Skeletal muscle satellite cell (primary cell): ENCODE measurements at regions not wholly inside any gene's neighbourhood (a gene's known extent, or its start where the extent isn't known, plus 50 kb on each side); places are given as distances from the start of the nearest gene placed in this dataset.
"Not testable (repeated sequence)": the region's sequence is repeated elsewhere in the genome, so short reads cannot be mapped to it uniquely, and the experiment has no call there.

Source experiments
- H3K27me3 ChIP-seq: 2 replicates; pipeline ENCODE4 v1.7.0; 2013; ENCODE audit warnings: low read length; ENCODE audit not compliant: control insufficient read depth, insufficient read depth
- H3K36me3 ChIP-seq: 2 replicates; pipeline ENCODE4 v1.7.0; 2013; ENCODE audit warnings: mild to moderate bottlenecking, control low read depth, low read length; ENCODE audit not compliant: insufficient read depth
- H3K4me1 ChIP-seq: 2 replicates; pipeline ENCODE4 v1.7.0; 2013; ENCODE audit warnings: low read length; ENCODE audit not compliant: control insufficient read depth, insufficient read depth
- H3K4me2 ChIP-seq: 2 replicates; pipeline ENCODE4 v1.7.0; 2013; ENCODE audit warnings: mild to moderate bottlenecking, low read length
- H3K4me3 ChIP-seq: 2 replicates; pipeline ENCODE4 v1.7.0; 2013; ENCODE audit warnings: low read length
- H3K9ac ChIP-seq: 2 replicates; pipeline ENCODE4 v1.7.0; 2013; ENCODE audit warnings: mild to moderate bottlenecking, low read depth, low read length, moderate library complexity
- H3K9me3 ChIP-seq: replicated peaks from 2 replicates; pipeline ENCODE4 v1.7.0; 2013; ENCODE audit warnings: mild to moderate bottlenecking, control low read depth, low read length

- no peaks in the 10 kb centered on the region for H3K4me1 ChIP-seq
- no peak overlapping the region for H3K4me2 ChIP-seq
- no peaks in the 10 kb centered on the region for H3K27me3 ChIP-seq
- H3K9ac ChIP-seq: no peak overlapping the region
- H3K9me3 ChIP-seq: no peaks in the 10 kb centered on the region
- H3K4me3 ChIP-seq: no peak overlapping the region
- no peaks in the 10 kb centered on the region for H3K36me3 ChIP-seq
Observed at GRCh38 chr15:85274315-85275050, 105.9 kb upstream of the AKAP13 start.

- Histone ChIP-seq H3K4me1 (no peaks in the 10 kb centered on the region), H3K9ac (no peak overlapping the region), H3K4me3 (no peak overlapping the region), H3K4me2 (no peak overlapping the region), H3K36me3 (no peaks in the 10 kb centered on the region), H3K27me3 (no peaks in the 10 kb centered on the region), H3K9me3 (no peaks in the 10 kb centered on the region)
Observed at GRCh38 chr15:85276508-85276907, 103.9 kb upstream of the AKAP13 start.

DNA sequence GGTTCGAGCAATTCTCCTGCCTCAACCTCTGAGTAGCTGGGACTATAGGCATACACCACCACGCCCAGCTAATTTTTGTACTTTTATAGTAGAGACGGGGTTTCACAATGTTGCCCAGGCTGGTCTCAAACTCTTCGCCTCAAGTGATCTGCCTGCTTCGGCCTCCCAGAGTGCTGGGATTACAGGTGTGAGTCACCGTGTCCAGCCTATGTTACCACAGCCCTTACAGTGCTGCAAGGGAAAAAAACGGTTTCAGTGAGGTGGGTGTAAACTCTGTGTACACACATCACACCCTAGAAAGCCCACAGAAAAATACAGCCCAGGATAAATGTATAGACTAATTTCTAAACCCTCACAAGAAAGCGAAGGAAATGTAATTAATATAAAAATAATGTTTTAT, 103.5 kb upstream of the AKAP13 start:
- Histone ChIP-seq H3K4me2 (no peak overlapping the region), H3K9ac (no peak overlapping the region), H3K36me3 (no peaks in the 10 kb centered on the region), H3K27me3 (no peaks in the 10 kb centered on the region), H3K9me3 (no peaks in the 10 kb centered on the region), H3K4me3 (no peak overlapping the region), H3K4me1 (no peaks in the 10 kb centered on the region)

DNA sequence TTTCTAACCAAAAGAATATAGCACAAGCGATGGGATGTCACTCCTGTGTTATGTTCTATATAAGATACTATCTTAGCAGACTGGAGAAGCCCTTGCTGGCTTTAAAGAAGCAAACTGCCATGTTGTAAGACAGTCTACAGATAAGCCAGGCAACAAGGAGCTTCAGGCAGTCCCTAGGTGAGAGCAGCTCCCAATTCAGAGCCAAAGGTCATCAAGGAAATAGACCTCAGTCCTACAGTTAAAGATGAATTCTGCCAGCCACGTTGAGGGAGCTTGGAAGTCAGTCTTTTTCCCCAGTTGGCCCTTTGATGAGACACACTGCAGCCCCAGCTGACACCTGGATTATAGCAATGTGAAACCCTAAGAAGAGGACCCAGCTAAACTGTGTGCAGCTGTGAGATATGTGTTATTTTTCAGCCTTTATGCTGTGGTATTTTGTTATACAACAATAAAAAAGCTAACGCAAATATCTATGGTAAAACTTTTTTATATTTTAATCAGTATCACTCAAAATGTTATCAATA, 102.5 kb upstream of the AKAP13 start:
- H3K4me1 ChIP-seq: no peaks in the 10 kb centered on the region
- H3K4me2 ChIP-seq: no peak overlapping the region
- H3K4me3 ChIP-seq: no peak overlapping the region
- H3K36me3 ChIP-seq: no peaks in the 10 kb centered on the region
- no peaks in the 10 kb centered on the region for H3K27me3 ChIP-seq
- no peak overlapping the region for H3K9ac ChIP-seq
- H3K9me3 ChIP-seq: no peaks in the 10 kb centered on the region

DNA sequence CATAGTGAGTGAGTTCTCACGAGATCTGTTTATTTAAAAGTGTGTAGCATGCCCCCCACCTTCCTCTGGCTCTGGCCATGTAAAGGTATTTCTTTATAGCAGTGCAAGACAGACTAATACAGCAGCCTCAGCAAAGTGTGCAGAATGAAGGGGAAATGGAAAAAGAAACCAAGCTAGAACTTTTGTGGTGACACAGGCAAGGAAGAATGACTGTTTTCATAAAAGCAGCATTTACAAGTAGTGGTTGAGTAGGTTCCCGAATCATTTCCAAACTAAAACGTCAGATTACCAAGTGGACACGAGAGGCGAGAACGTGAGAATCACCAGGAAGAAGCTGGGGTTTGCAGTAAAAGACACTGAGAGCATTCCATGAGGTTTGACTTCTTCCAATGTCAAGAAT, 100.2 kb upstream of the AKAP13 start:
- Histone ChIP-seq H3K36me3 (no peaks in the 10 kb centered on the region), H3K9ac (no peak overlapping the region), H3K4me3 (no peak overlapping the region), H3K4me1 (peaks cover 3% of the 10 kb centered on the region), H3K27me3 (no peaks in the 10 kb centered on the region), H3K4me2 (no peak overlapping the region), H3K9me3 (no peaks in the 10 kb centered on the region)

DNA sequence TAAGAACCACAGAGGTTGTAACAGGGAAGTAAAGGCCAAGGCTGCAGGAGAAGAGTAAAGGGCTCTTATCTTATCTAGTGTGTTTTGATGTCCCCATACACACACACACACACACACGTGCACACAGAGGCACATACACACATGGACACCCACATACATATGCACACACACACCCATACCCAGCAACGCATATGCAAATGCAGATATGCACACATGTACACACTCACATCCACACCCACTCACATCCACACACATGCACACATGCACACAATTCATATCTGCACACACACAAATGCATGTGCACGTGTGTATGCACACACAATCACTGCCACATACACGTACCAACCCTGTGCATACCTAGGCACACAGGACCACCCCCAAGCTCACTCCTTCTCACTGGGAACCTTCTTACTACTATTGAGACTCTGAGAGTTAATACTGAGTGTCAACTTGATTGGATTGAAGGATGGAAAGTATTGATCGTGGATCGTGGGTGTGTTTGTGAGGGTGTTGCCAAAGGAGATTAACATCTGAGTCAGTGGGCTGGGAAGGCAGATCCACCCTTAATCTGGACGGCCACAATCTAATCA, 99.0 kb upstream of the AKAP13 start:
- Histone ChIP-seq H3K4me1 (peaks cover 3% of the 10 kb centered on the region), H3K4me3 (no peak overlapping the region), H3K9me3 (no peaks in the 10 kb centered on the region), H3K36me3 (no peaks in the 10 kb centered on the region), H3K4me2 (no peak overlapping the region), H3K27me3 (no peaks in the 10 kb centered on the region), H3K9ac (no peak overlapping the region)

DNA sequence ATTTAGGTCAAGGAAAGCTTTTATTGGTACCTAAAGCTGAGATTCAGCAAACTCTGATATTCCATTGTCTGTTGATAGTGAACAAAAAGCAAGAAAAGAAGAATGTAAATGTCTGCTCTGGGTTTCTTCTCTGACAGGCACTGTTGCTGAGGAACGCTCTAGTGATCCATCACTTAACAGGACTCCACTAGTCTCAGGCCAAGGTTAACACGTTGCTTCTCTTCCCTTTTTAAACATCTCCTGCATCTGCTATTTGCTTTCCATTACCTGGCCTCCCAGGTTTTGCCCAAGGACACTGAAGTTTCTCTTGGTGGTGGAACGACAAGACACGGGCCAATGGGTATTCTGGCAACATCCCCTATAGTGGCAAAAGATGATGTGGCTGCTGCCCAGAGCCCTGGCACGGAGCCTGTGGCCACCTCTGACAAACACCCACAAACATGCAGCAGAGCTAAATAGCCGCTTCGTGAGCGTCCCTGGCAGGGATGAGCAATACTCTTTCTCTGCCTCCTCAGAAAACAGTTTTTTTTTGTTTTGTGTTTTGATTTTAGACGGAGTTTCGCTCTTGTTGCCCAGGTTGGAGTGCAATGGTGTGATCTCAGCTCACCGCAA, 97.8 kb upstream of the AKAP13 start:
- H3K9me3 ChIP-seq: no peaks in the 10 kb centered on the region
- no peaks in the 10 kb centered on the region for H3K36me3 ChIP-seq
- peaks cover 3% of the 10 kb centered on the region for H3K4me1 ChIP-seq
- peak overlapping the region; percentile 40 for H3K4me2 ChIP-seq
- no peak overlapping the region for H3K9ac ChIP-seq
- H3K27me3 ChIP-seq: peaks cover 7% of the 10 kb centered on the region
- H3K4me3 ChIP-seq: no peak overlapping the region

DNA sequence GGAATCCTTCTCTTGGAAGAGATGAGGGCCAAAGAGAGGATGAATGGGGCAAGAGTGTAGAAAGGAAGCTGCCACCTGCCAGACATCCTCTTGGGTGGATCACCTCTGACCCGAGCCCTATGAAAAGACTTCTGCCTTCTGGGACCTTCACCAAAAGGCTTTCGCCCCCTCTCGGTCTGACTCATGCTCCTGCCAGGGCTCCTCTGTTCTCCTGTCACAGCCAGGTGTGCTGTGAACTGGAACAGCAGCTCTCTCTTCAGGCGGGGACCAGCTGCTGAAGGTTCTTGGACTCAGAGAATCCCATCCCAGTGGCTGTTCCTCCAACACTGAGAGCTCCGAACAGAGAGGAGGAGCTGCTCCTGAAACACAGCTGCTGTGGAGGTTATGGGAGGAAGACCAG, 96.6 kb upstream of the AKAP13 start:
- H3K36me3 ChIP-seq, H3K9ac ChIP-seq, H3K4me3 ChIP-seq, H3K27me3 ChIP-seq, H3K9me3 ChIP-seq, H3K4me2 ChIP-seq, H3K4me1 ChIP-seq: not testable (repeated sequence)

GRCh38 chr15:85284497-85284896, 95.9 kb upstream of the AKAP13 start:
- Histone ChIP-seq H3K4me2 (no peak overlapping the region), H3K9me3 (no peaks in the 10 kb centered on the region), H3K36me3 (no peaks in the 10 kb centered on the region), H3K4me3 (no peak overlapping the region), H3K4me1 (peaks cover 3% of the 10 kb centered on the region), H3K27me3 (peaks cover 7% of the 10 kb centered on the region), H3K9ac (no peak overlapping the region)

DNA sequence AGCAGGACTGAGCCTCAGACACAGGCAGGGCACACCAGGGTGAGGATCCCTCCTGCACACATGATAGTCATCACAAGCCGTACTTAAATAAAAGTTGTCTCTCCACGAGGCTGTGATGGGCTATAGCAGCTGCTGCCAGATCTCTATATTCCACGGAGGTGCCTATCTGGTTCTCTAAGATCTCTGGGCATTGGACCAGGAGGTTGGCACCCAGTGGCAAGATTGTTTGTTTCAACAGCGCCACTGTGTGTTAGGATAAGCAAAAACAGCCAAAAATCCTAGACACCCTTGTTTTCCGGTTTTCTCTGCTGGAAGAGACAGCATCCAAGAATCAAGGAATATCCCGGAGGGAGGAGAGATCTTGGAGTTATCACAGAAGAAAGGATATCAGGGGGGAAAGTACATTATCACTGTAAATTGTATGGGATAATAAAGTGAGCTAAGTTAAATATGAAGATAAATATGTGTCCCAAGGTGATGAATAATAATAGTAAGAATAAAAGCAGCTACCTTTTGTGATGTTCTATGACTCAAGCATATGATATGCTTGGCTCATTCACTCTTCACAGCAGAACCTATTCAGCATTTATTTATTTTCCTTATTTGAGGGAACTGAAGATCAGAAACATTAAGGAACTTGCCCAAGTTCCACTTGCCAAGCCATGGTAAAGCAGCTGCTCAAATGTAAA, 90.6 kb upstream of the AKAP13 start:
- H3K36me3 ChIP-seq: no peaks in the 10 kb centered on the region
- H3K9ac ChIP-seq: no peak overlapping the region
- no peak overlapping the region for H3K4me3 ChIP-seq
- H3K4me1 ChIP-seq: no peaks in the 10 kb centered on the region
- H3K4me2 ChIP-seq: no peak overlapping the region
- peaks cover 7% of the 10 kb centered on the region for H3K27me3 ChIP-seq
- no peaks in the 10 kb centered on the region for H3K9me3 ChIP-seq

DNA sequence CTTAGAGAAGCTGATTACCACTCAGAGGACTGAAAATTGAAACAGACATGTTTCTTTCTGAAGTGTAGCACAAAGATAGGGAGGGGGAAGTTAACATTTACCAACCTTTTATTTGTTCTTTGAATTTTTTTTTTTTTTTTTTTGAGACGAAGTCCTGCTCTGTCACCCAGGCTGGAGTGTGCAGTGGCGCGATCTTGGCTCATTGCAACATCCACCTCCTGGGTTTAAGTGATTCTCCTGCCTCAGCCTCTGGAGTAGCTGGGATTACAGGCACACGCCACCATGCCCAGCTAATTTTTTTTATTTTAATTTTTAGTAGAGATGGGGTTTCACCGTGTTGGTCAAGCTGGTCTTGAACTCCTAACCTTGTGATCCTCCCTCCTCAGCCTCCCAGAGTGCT, 87.8 kb upstream of the AKAP13 start:
- H3K4me2 ChIP-seq, H3K4me1 ChIP-seq, H3K4me3 ChIP-seq, H3K9me3 ChIP-seq, H3K9ac ChIP-seq, H3K36me3 ChIP-seq, H3K27me3 ChIP-seq: not testable (repeated sequence)
